Activated CD4-positive, CD25-positive, alpha-beta regulatory T cell treated with anti-CD3 and anti-CD28 coated beads, Interleukin-2, amount 50 U/mL, for 72 hours (primary cell): ENCODE measurements at regions not wholly inside any gene's neighbourhood (a gene's known extent, or its start where the extent isn't known, plus 50 kb on each side); places are given as distances from the start of the nearest gene placed in this dataset.
"Not testable (repeated sequence)": the region's sequence is repeated elsewhere in the genome, so short reads cannot be mapped to it uniquely, and the experiment has no call there.

Experiments used
- DNase-seq: peaks from one replicate; pipeline ENCODE4 v3.0.0; 2021

GRCh38 chr6:144898741-144899140 is 613.6 kb downstream of the UTRN start:
- no peak for DNase-seq

DNA sequence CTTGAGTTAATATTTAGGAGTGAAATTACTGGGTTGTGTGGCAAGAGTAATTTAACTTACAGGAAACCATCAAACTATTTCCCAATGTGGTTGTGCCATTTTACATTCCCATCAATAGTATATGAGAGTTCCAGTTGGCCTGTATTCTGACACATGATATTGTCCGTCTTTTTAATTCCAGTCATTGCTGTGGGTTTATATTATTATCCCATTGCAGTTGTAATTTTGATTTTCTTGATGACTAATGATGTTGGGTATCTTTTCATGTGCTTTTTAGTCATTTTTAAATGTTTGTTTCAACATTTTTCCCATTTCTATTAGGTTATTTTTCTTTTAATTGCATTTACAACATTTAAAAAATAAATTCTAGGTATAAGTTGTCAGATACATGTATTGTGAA is 614.0 kb downstream of the UTRN start:
- DNase-seq, result no peak

- no peak for DNase-seq
Observed at GRCh38 chr6:144901412-144901811, 616.3 kb downstream of the UTRN start.

DNA sequence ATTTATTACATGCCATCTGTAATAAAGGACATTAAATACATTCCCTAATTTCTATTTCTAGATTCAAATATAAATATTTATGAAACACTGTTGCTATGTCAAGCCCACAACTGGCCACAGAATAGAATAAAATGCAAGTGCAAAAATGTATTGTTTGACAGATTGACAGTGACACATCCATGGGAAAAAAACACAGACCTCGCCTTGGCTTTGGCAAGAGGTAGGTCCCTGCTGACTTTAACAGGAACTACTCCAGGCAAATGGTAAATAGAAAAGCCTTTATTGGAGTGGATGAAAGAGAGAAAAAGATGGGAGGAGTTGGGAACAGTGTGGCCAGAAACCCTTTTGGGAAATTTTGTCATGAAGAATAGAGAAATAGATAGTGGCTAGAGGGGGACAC is 622.9 kb downstream of the UTRN start:
- no peak for DNase-seq

DNA sequence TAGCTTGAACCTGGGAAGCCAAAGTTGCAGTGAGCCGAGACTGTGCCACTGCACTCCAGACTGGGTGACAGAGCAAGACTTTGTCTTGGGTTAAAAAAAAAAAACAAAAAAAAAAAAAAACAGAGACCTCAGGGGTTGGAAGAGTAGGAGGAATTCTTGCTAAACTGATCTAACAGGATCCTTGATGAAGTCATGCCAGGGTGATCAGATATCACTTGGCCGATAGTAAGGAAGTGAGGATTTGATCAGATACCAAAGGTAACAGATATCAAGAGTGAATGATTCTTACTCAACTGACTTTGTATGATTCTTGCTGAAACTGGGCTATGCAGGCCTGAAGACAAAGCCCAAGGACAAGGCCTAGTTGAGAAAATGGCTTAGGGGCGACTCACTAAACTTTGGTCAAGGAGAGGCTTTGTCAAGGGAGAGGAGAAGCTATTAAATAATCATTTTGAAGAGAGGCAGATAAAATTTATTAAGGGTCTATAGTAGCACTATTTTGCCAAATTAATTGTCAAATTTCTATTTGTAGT is 624.7 kb downstream of the UTRN start:
- no peak for DNase-seq

- DNase-seq, result no peak
Observed at GRCh38 chr6:144911322-144911721, 626.2 kb downstream of the UTRN start.

DNA sequence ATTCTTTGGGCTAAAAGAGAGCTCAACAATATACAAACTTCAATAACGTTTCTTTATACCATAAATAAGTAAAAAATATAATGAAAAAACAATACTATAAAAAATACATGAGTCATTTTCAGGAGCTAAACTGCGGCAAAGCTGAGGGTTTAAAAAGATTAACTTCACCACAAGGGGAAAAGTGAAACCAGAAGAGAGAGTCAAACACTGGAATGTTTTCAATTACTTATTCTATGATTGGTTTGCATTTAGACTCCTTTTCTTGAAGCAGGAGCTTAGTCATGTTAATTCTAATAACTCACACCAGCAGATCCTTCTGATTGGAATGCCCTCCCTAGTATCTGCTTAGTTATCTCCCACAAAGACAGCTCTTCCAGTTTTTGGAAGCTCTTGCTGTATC is 627.3 kb downstream of the UTRN start:
- no peak for DNase-seq

DNA sequence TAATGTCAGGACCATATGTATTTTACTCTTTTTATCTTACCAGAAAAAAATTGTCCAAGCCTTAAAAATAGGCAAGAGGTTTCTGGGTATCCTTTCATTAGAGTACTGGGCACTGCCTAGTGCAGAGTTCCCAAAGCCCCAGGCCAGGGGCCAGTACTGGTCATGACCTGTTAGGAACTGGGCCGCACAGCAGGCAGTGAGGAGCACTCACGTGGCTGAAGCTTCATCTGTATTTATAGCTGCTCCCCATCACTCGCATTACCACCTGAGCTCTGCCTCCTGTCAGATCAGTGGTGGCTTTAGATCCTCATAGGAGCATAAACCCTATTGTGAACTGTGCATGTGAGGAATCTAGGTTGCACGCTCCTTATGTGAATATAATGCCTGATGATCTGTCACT is 632.9 kb downstream of the UTRN start:
- DNase-seq, result no peak

DNA sequence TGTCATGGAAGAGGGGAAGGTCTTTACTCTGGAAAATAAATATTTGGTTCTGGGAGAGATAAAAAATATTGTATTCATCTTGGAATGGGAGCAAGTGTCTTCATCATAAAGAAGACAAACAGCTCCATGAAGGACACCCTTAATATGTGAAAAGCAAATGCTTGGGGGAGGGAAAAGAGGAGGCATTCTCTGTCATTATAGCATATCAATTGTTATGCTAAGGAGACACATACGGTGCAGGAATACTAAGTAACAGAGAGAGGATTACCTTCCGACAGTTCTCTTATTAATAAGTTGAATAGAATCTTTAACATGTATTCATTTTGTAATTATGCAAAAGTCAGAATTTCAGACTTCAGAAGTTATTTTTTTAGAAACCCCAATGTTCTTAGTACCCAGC is 634.4 kb downstream of the UTRN start:
- no peak for DNase-seq

DNA sequence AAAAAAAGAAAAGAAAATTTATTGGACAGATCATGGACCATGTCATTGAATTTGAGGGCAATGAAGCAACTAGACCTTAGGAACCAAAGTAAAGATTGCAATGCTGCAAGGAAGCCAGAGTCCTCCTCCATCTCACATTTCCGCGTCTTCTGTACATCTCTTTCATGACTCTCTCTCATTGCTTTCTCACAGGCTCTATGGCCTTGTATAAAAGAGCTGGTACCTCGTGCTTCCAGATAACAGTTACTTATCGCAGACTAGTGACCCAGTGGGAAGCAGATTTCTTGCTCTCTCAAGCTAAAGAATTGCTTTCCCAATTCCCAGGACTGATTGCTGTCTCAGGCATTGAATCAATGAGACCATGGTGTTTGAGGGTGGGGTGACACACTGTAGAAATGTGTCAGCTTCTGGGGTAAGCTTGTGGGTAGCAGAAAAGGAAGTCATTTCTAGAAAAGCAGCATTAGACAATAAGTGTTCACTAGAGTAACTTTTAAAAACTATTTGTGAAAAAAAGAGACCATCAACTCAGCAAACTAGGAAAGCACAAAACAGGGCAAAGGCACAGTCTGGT is 635.3 kb downstream of the UTRN start:
- no peak for DNase-seq

- no peak for DNase-seq
Observed at GRCh38 chr6:144921206-144921975, 636.3 kb downstream of the UTRN start.

- DNase-seq, result no peak
Observed at GRCh38 chr6:144922120-144922722, 637.1 kb downstream of the UTRN start.

GRCh38 chr6:144922771-144923490 is 637.8 kb downstream of the UTRN start:
- not testable (repeated sequence) for DNase-seq

DNA sequence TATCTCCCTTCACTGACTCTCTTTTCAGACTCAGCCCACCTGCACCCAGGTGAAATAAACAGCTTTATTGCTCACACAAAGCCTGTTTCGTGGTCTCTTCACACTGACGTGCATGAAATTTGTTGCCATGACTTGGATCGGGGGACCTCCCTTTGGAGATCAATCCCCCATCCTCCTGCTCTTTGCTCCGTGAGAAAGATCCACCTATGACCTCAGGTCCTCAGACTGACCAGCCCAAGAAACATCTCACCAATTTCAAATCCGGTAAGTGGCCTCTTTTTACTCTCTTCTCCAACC is 638.3 kb downstream of the UTRN start:
- DNase-seq, result not testable (repeated sequence)

DNA sequence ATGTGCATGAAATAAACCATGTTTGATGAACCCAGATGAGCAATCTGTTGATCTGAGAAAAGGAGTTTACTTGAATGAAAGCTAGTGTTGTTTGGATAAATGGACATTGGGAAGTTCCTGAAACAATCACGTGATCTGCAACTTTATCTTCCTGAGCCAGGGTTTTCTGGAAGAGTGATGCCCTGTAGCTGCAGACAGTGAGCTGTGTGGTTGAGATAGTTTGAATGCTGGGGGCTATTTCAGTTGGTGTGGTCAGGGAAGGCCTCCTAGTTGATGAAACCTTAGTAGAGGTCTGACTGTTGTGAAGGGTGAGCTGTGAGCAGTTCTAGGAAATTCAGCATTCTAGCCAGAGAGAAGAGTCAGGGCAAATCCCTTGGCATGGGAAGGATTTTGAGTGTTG is 643.7 kb downstream of the UTRN start:
- DNase-seq, result no peak

GRCh38 chr6:144929262-144929661 is 644.1 kb downstream of the UTRN start:
- DNase-seq, result no peak

DNA sequence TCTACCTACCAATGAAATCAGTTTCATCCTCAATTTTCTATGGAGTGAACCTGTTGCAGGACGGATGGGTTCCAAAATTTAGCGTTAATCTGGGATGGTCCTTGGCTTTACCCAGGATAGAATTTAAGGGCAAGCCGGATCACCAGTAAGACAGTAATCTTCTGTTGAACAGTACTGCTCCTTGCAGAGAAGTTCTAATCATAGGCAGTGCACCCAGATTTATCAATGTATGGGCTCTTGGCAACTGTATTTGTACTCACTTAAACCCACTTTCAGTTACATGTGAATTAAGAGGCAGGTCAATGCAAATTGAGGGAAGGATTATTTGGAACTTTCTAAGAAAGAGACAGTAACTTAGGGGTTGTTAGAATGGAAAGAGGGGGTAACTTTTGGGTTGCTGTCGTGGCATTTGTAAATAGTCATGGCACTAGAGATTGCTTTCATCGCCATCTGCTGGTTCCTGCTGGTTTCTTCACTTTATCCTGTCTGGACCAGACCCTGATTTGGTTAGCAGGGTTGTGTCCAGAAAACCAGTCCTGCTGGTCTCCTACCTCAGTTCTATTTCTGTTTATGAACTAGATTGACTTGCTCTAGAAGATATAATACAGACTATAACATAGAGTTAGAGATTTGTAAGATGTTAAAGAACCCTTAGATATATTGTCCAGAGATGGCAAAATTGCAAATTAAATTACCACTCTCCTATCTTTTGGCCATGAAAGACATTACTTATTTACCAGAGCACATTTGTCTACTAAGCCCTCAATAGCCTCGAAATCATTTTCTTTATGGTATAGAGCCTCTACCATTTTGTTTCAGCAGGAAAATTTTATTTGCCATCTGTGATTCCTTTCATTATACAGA is 646.3 kb downstream of the UTRN start:
- DNase-seq, result no peak

DNA sequence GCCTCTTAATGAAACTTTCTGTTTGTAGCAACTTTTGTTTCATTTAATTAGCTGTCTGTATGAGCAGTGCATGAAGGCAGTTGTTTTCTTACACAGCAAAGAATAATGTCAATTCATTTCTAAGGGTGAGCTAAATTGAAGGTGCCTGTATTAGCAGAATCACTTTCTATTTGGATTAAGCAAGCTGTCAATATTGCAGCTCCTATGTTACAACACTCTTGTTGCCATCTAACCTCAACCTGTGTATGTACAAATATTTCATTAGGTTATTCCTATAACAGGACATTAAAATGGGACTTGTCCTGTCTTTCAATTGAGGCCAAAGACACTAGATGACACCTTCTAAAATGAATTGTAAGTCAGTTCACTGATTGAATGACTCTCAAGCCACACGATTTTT is 647.5 kb downstream of the UTRN start:
- DNase-seq, result no peak

DNA sequence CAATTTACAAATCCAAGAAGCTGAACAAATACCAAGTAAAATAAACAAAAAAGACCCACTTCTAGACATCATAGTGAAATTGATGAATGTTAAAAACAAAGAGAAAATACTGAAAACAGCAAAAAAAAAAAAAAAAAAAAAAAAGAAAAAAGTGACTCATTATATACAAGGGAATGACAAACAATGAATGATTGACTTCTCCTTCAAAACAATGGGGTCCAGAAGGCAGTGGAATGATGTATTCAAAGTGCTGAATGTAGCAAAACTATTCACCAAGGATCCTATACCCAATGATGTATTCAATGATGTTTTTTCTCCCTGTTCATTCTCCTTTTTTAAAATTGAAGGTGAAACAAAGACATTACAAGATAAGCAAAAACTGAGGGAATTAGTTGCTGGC is 650.0 kb downstream of the UTRN start:
- DNase-seq, result no peak

- no peak for DNase-seq
Observed at GRCh38 chr6:144935661-144936060, 650.5 kb downstream of the UTRN start.

DNA sequence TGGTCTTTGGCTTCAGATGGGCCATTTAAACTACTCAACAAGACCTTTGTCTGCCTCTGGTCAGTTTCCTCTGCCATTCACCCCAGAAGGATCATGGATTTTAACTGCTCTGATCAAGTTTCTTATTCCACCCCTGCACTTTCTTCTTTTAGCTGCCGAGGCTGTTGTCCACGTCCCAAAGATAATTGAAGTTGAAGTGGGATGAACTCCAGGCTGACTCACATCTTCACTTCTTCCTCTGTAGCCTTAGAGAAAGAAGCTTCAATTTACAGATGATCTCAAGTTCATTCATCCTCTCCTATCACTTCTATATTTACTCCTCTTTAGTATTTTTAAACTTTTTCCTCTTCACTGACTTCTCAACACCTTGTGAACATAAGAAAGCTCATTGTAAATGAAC is 651.6 kb downstream of the UTRN start:
- DNase-seq, result no peak

DNA sequence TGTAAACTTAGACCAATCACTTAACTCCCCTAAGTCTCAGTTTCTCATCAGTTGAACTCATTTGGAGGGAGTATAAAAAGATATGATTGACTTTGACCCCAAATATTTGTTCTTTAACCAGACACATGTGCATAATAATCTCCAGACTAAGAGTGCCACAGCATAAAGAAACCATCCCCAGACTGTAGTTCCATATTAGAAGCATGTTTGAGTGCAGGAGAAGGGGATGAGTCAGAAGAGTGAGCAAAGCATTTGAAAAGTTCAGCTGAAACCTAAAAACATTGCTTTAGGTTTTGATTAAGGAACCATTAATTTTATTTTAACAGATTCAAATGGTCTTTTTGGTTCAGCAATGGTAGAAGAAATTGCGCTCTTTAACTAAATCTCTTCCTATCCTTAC is 654.8 kb downstream of the UTRN start:
- DNase-seq, result no peak

GRCh38 chr6:144944106-144944505 is 659.0 kb downstream of the UTRN start:
- no peak for DNase-seq
